ENCODE measurements at regions not wholly inside any gene's neighbourhood (a gene's known extent, or its start where the extent isn't known, plus 50 kb on each side); places are given as distances from the start of the nearest gene placed in this dataset.

DNA sequence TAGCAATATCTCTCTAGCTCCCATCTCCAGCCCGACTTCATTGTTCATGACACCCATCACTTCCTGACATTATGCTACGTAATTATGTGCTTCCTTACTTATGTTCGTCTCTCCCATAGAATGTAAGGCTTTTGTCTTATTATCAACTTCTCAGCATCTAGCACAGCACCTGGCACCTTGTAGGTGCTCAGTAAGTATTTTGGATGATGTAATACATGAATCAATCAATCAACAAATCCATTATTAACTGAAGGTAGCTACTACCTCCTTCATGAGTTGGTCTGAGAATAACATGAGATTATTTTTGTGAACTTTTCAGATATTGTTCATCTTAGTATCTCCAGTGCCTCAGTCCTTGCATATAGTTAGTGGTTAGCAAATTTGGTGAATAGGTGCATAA is 109.3 kb downstream of the EN1 start:
- TF ChIP-seq MYC (IDR thresholded peaks at IDR 0.05; ENCODE audit: low read depth, low read length), result no peak
- TF ChIP-seq, protein P1, sequence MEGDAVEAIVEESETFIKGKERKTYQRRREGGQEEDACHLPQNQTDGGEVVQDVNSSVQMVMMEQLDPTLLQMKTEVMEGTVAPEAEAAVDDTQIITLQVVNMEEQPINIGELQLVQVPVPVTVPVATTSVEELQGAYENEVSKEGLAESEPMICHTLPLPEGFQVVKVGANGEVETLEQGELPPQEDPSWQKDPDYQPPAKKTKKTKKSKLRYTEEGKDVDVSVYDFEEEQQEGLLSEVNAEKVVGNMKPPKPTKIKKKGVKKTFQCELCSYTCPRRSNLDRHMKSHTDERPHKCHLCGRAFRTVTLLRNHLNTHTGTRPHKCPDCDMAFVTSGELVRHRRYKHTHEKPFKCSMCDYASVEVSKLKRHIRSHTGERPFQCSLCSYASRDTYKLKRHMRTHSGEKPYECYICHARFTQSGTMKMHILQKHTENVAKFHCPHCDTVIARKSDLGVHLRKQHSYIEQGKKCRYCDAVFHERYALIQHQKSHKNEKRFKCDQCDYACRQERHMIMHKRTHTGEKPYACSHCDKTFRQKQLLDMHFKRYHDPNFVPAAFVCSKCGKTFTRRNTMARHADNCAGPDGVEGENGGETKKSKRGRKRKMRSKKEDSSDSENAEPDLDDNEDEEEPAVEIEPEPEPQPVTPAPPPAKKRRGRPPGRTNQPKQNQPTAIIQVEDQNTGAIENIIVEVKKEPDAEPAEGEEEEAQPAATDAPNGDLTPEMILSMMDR (IDR thresholded peaks at IDR 0.05; ENCODE audit: low read depth, low read length), result no peak
